K562 (cell line): ENCODE measurements at regions not wholly inside any gene's neighbourhood (a gene's known extent, or its start where the extent isn't known, plus 50 kb on each side); places are given as distances from the start of the nearest gene placed in this dataset.

ENCODE experiments used
- ATAC-seq: fragments of 200-7000 bp; cut with Tn5 transposase; 3 replicates; pipeline ENCODE4 v1.9.1; 2020; ENCODE audit warnings: moderate library complexity
- BruUV-seq: library from RNA; stranded (reverse); fragments of 400-500 nt; replicated peaks from 2 replicates; lab custom pipeline; 2021; lab: Mats Ljungman, UMichigan
- CTCF ChIA-PET: fragments of 300-600 bp; formaldehyde crosslinking; extraction: SDS; loops from one replicate; lab custom pipeline; 2021; ENCODE audit warnings: low intra/inter-chr PET ratio; lab: Yijun Ruan, JAX
- POLR2A ChIA-PET: fragments of 300-600, 350-650 bp; sonication (Branson Sonifier 250); formaldehyde crosslinking; extraction: SDS; loops from one replicate; lab custom pipeline; 2021; ENCODE audit warnings: antibody characterized with exemption, inconsistent platforms; lab: Yijun Ruan, JAX
- DNase-seq, 4 experiments: peaks; one replicate each; pipeline versions ENCODE4 v3.0.0 to v3.0.0-alpha.2; 2011 to 2018; ENCODE audit warnings: low spot score in 3 of 4, mixed read lengths in 3 of 4; ENCODE audit errors: extremely low read depth in 1 of 4
- FAIRE-seq: peaks from 2 replicates; lab custom pipeline; 2011; peaks lifted over from hg19 to GRCh38; lab: Jason Lieb, UNC
- H2AFZ ChIP-seq: 2 replicates; pipeline ENCODE4 v1.6.0; 2011; ENCODE audit warnings: low read depth, low read length, control low read depth, inconsistent platforms
- H3K27ac ChIP-seq: fragments of 200-600 bp; 3 replicates; pipeline ENCODE4 v1.8.0; 2011; ENCODE audit warnings: low read depth, mild to moderate bottlenecking, control low read depth, inconsistent platforms, low read length, moderate library complexity, mixed read lengths; ENCODE audit errors: extremely low read depth
- H3K27me3 ChIP-seq, 2 experiments: fragments of 300-600 bp in 1 of 2; 2 replicates in 1 of 2; 3 replicates in 1 of 2; pipeline versions ENCODE4 v1.6.0 to v1.8.0; 2011; ENCODE audit warnings: inconsistent platforms in 2 of 2, low read length in 2 of 2, mild to moderate bottlenecking in 1 of 2, mixed read lengths in 1 of 2, moderate library complexity in 1 of 2; ENCODE audit not compliant: control insufficient read depth in 2 of 2, insufficient read depth in 2 of 2
- H3K36me3 ChIP-seq: fragments of 300-600 bp; 3 replicates; pipeline ENCODE4 v1.8.0; 2011; ENCODE audit warnings: mild to moderate bottlenecking, low read length, inconsistent platforms; ENCODE audit not compliant: control insufficient read depth, insufficient read depth
- H3K4me1 ChIP-seq, 2 experiments: fragments of 200-600 bp in 1 of 2; replicated peaks in 1 of 2; 2 replicates in 1 of 2; 3 replicates in 1 of 2; pipeline versions ENCODE4 v1.5.1 to v1.8.0; 2011; ENCODE audit warnings: inconsistent platforms in 2 of 2, low read length in 2 of 2, mild to moderate bottlenecking in 1 of 2, mixed read lengths in 1 of 2, moderate library complexity in 1 of 2; ENCODE audit not compliant: control insufficient read depth in 2 of 2, insufficient read depth in 2 of 2
- H3K4me2 ChIP-seq: 2 replicates; pipeline ENCODE4 v1.6.1; 2011; ENCODE audit warnings: low read length, control low read depth, inconsistent platforms, mixed read lengths; ENCODE audit not compliant: insufficient read depth
- H3K4me3 ChIP-seq: fragments of 200-600 bp; sonication (generic), shearing (Covaris generic); 2 replicates; pipeline ENCODE4 v1.5.1; 2016; ENCODE audit warnings: control low read depth, inconsistent platforms
- H3K79me2 ChIP-seq: fragments of 200-600 bp; 3 replicates; pipeline ENCODE4 v1.8.0; 2011; ENCODE audit warnings: low read length, inconsistent platforms; ENCODE audit not compliant: control insufficient read depth, insufficient read depth
- H3K9ac ChIP-seq, 2 experiments: 2 replicates each; pipeline versions ENCODE4 v1.6.0 to v1.6.1; 2011; ENCODE audit warnings: low read depth in 2 of 2, low read length in 2 of 2, control low read depth in 1 of 2, inconsistent platforms in 1 of 2, mild to moderate bottlenecking in 1 of 2, mixed read lengths in 1 of 2; ENCODE audit not compliant: insufficient read depth in 1 of 2
- H3K9me1 ChIP-seq: one replicate; pipeline ENCODE4 v1.6.0; 2011; ENCODE audit warnings: inconsistent platforms, mild to moderate bottlenecking, low read length, moderate library complexity; ENCODE audit not compliant: control insufficient read depth, insufficient read depth
- H3K9me3 ChIP-seq: replicated peaks from 2 replicates; pipeline ENCODE4 v1.5.1; 2011; ENCODE audit warnings: low read depth, low read length, inconsistent platforms; ENCODE audit not compliant: control insufficient read depth, insufficient read depth
- H4K20me1 ChIP-seq: replicated peaks from 2 replicates; pipeline ENCODE4 v1.6.1; 2011; ENCODE audit warnings: low read length, inconsistent platforms, mixed read lengths; ENCODE audit not compliant: control insufficient read depth, insufficient read depth
- BCLAF1 ChIP-seq, 2 experiments: fragments of 450-650 bp in 1 of 2; IDR thresholded peaks; 2 replicates each; pipeline ENCODE4 v1.6.1; 2011 to 2017; ENCODE audit warnings: low read depth in 2 of 2, antibody characterized with exemption in 1 of 2, borderline replicate concordance in 1 of 2, low read length in 1 of 2, mild to moderate bottlenecking in 1 of 2, mixed read lengths in 1 of 2; ENCODE audit not compliant: control insufficient read depth in 1 of 2
- BRCA1 ChIP-seq, 2 experiments: fragments of 450-650 bp in 1 of 2; sonication (generic) in 1 of 2; formaldehyde crosslinking in 1 of 2; IDR thresholded peaks; 2 replicates each; pipeline versions ENCODE4 v1.5.0 to v1.6.1; 2017 to 2020; ENCODE audit warnings: mild to moderate bottlenecking in 1 of 2, missing genetic modification reagents in 1 of 2
- E4F1 ChIP-seq: fragments of 250-450 bp; sonication (Bioruptor Pico); IDR thresholded peaks from 2 replicates; pipeline ENCODE4 v1.5.0; 2021; ENCODE audit warnings: mild to moderate bottlenecking, borderline replicate concordance
- EP400 ChIP-seq: fragments of 450-650 bp; IDR thresholded peaks from 2 replicates; pipeline ENCODE4 v1.6.1; 2017; ENCODE audit warnings: antibody characterized with exemption, mild to moderate bottlenecking, moderate library complexity
- HEY1 ChIP-seq: fragments of 250-450 bp; sonication (Bioruptor Pico); IDR thresholded peaks from 2 replicates; pipeline ENCODE4 v1.5.0; 2020; ENCODE audit warnings: mild to moderate bottlenecking, moderate library complexity, borderline replicate concordance
- NR4A1 ChIP-seq, 2 experiments: fragments of 250-450 bp in 1 of 2; fragments of 450-650 bp in 1 of 2; sonication (Bioruptor Pico) in 1 of 2; IDR thresholded peaks; 2 replicates each; pipeline versions ENCODE4 v1.4.0 to v1.6.1; 2016 to 2020; ENCODE audit warnings: mild to moderate bottlenecking in 2 of 2, missing compliant biosample characterization in 1 of 2, missing genetic modification characterization in 1 of 2, moderate library complexity in 1 of 2
- PML ChIP-seq: IDR thresholded peaks from 2 replicates; pipeline ENCODE4 v1.6.1; 2012; ENCODE audit warnings: low read length, inconsistent platforms
- TCF7L2 ChIP-seq: fragments of 150-350 bp; IDR thresholded peaks from 2 replicates; pipeline ENCODE4 v1.6.1; 2016; ENCODE audit warnings: low read depth, mild to moderate bottlenecking, low read length, moderate library complexity
- TEAD1 ChIP-seq, 2 experiments: fragments of 450-650 bp in 1 of 2; sonication (generic) in 1 of 2; formaldehyde crosslinking; IDR thresholded peaks; 2 replicates each; pipeline versions ENCODE4 v1.4.0 to v1.8.0; 2020 to 2022; ENCODE audit warnings: mild to moderate bottlenecking in 2 of 2, missing genetic modification reagents in 1 of 2
- UBTF ChIP-seq, 2 experiments: IDR thresholded peaks; 2 replicates each; pipeline ENCODE4 v1.6.1; 2012; ENCODE audit warnings: improper control_type of control experiment in 2 of 2, low read depth in 2 of 2, low read length in 2 of 2, borderline replicate concordance in 1 of 2
- ZBTB5 ChIP-seq: fragments of 450-650 bp; IDR thresholded peaks from 2 replicates; pipeline ENCODE4 v1.6.1; 2017; ENCODE audit warnings: antibody characterized with exemption
- ZNF239 ChIP-seq: fragments of 250-450 bp; sonication (Bioruptor Pico); IDR thresholded peaks from 2 replicates; pipeline ENCODE4 v1.4.0; 2020; ENCODE audit warnings: mild to moderate bottlenecking
- in situ Hi-C: fragments of 300-500 bp; cut with MboI; formaldehyde crosslinking; loops from 4 replicates; pipeline ENCODE4 v1.15.0; 2018; ENCODE audit warnings: inconsistent platforms, mixed read lengths
- intact Hi-C: fragments of 100-400 bp; cut with micrococcal nuclease; formaldehyde crosslinking; loops from 2 replicates; pipeline ENCODE4 v1.14.2; 2022

- POLR2A ChIA-PET, result no interaction called here
- no peaks in the 10 kb centered on the region for H3K9me1 ChIP-seq
- CTCF ChIA-PET, result no interaction called here
- no TSS peak for BruUV-seq
- no peak overlapping the region for H3K4me2 ChIP-seq
- no peak overlapping the region for H3K4me3 ChIP-seq
- no peak for ATAC-seq
- no peak for FAIRE-seq
- no peaks in the 10 kb centered on the region for H3K9me3 ChIP-seq
- no peaks in the 10 kb centered on the region for H3K36me3 ChIP-seq
- in situ Hi-C loops (no loop called here), intact Hi-C loops (loop anchor here (10.0 kb wide), 1 partner anchor 237 kb away; no protein-coding TSS in a partner anchor)
- no peaks in the 10 kb centered on the region for H4K20me1 ChIP-seq
- no peak for DNase-seq
- H3K79me2 ChIP-seq, result no peaks in the 10 kb centered on the region
- no peaks in the 10 kb centered on the region; a peak in 1 of 5 replicates for H3K4me1 ChIP-seq
- no peak overlapping the region for H3K9ac ChIP-seq
- H3K27me3 ChIP-seq, result no peaks in the 10 kb centered on the region
- no peak overlapping the region for H3K27ac ChIP-seq
- H2AFZ ChIP-seq, result no peak overlapping the region
- TF ChIP-seq TEAD1 (CRISPR knock-in tag; IDR thresholded peaks at IDR 0.05), result no peak
- TF ChIP-seq HEY1 (CRISPR knock-in tag), result no peak
- no peak for TF ChIP-seq ZNF239 (CRISPR knock-in tag)
- TF ChIP-seq NR4A1 (CRISPR knock-in tag; IDR thresholded peaks at IDR 0.05), result no peak
- no peak for TF ChIP-seq NR4A1 (tag; IDR thresholded peaks at IDR 0.05)
- no peak for TF ChIP-seq E4F1 (CRISPR knock-in tag)
- TF ChIP-seq UBTF (IDR thresholded peaks at IDR 0.05; ENCODE audit: borderline replicate concordance in 1 of 2, low read depth in 2 of 2, low read length in 2 of 2), result no peak
- TF ChIP-seq PML, result no peak
- no peak for TF ChIP-seq BRCA1 (IDR thresholded peaks at IDR 0.05)
- no peak for TF ChIP-seq BRCA1 (CRISPR knock-in tag; IDR thresholded peaks at IDR 0.05)
- TF ChIP-seq BCLAF1 (IDR thresholded peaks at IDR 0.05; ENCODE audit: borderline replicate concordance in 1 of 2, control insufficient read depth in 1 of 2, low read depth in 2 of 2, low read length in 1 of 2), result no peak
- TF ChIP-seq EP400, result no peak
- no peak for TF ChIP-seq ZBTB5
- no peak for TF ChIP-seq TCF7L2
These were observed 448.9 kb upstream of the KCNMB2 start for GRCh38 chr3:178087376-178087775.
